Hepatocyte (in vitro differentiated cells): ENCODE measurements at regions not wholly inside any gene's neighbourhood (a gene's known extent, or its start where the extent isn't known, plus 50 kb on each side); places are given as distances from the start of the nearest gene placed in this dataset.

ENCODE experiments used
- EZH2 ChIP-seq: fragments of 200-600 bp; sonication (generic); IDR thresholded peaks from 2 replicates; pipeline ENCODE4 v1.6.1; 2016; ENCODE audit warnings: antibody characterized with exemption, mild to moderate bottlenecking, borderline replicate concordance
- EZH2phosphoT487 ChIP-seq: fragments of 200-600 bp; sonication (generic); IDR thresholded peaks from one replicate; pipeline ENCODE4 v1.6.1; 2018; ENCODE audit warnings: antibody characterized with exemption, mild to moderate bottlenecking, low read depth, moderate library complexity; ENCODE audit not compliant: unreplicated experiment, severe bottlenecking
- TF ChIP-seq, protein P1 (sequence below): fragments of 200-600 bp; sonication (generic); IDR thresholded peaks from 2 replicates; pipeline ENCODE4 v1.5.1; 2016; ENCODE audit warnings: antibody characterized with exemption, mild to moderate bottlenecking; ENCODE audit not compliant: poor library complexity

DNA sequence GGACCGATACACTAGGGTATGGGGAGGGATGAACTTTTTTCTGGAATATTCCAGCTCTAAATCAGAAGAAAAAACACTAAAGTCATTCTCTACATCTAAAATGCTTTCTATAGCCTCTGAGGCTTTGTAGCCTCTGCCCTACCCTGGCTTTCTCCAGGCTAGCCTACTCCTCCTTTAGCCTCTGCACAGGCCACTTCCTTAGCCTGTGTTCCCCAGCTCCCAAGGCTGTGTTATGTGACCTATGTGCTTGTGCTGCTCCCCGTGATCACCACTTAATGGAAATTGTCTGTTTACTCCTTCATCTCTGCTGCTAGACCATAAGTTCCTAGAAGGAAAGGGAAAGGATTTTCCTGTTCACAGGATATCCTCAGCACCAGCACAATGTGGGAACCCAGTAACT, 92.8 kb downstream of the SEC16B start:
- TF ChIP-seq, protein P1, sequence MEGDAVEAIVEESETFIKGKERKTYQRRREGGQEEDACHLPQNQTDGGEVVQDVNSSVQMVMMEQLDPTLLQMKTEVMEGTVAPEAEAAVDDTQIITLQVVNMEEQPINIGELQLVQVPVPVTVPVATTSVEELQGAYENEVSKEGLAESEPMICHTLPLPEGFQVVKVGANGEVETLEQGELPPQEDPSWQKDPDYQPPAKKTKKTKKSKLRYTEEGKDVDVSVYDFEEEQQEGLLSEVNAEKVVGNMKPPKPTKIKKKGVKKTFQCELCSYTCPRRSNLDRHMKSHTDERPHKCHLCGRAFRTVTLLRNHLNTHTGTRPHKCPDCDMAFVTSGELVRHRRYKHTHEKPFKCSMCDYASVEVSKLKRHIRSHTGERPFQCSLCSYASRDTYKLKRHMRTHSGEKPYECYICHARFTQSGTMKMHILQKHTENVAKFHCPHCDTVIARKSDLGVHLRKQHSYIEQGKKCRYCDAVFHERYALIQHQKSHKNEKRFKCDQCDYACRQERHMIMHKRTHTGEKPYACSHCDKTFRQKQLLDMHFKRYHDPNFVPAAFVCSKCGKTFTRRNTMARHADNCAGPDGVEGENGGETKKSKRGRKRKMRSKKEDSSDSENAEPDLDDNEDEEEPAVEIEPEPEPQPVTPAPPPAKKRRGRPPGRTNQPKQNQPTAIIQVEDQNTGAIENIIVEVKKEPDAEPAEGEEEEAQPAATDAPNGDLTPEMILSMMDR = no peak
- TF ChIP-seq EZH2 (no peak), EZH2phosphoT487 (no peak)
